A673 (cell line): ENCODE measurements at regions not wholly inside any gene's neighbourhood (a gene's known extent, or its start where the extent isn't known, plus 50 kb on each side); places are given as distances from the start of the nearest gene placed in this dataset.

Experiments used
- BruUV-seq: library from RNA; stranded (reverse); fragments of 400-500 nt; replicated peaks from 2 replicates; lab custom pipeline; 2021; lab: Mats Ljungman, UMichigan
- CTCF ChIA-PET: fragments of 300-600 bp; sonication (Branson Sonifier 250); formaldehyde crosslinking; loops from one replicate; lab custom pipeline; 2022; ENCODE audit warnings: antibody characterized with exemption; lab: Charles Lee
- POLR2A ChIA-PET: fragments of 300-600 bp; sonication (Branson Sonifier 250); formaldehyde crosslinking; loops from one replicate; lab custom pipeline; 2022; ENCODE audit warnings: antibody characterized with exemption; ENCODE audit not compliant: low non-redundant PET; lab: Charles Lee
- DNase-seq: peaks from one replicate; pipeline ENCODE4 v3.0.0-alpha.2; 2015; ENCODE audit warnings: low spot score
- H3K27ac ChIP-seq: fragments of 200-600 bp; sonication (generic); 2 replicates; pipeline ENCODE4 v1.5.1; 2016; ENCODE audit warnings: mixed run types, low read depth, mild to moderate bottlenecking, mixed read lengths, antibody characterized with exemption, low read length; ENCODE audit not compliant: poor library complexity, severe bottlenecking
- H3K27me3 ChIP-seq: fragments of 200-600 bp; sonication (generic); replicated peaks from 2 replicates; pipeline ENCODE4 v1.6.1; 2017; ENCODE audit warnings: mixed run types, low read depth, mild to moderate bottlenecking, mixed read lengths, antibody characterized with exemption, low read length; ENCODE audit not compliant: insufficient read depth, poor library complexity
- H3K36me3 ChIP-seq: fragments of 200-600 bp; sonication (generic); 2 replicates; pipeline ENCODE4 v1.6.1; 2016; ENCODE audit warnings: mixed run types, mild to moderate bottlenecking, mixed read lengths, antibody characterized with exemption, low read length; ENCODE audit not compliant: insufficient read depth, poor library complexity, severe bottlenecking
- H3K4me1 ChIP-seq: fragments of 200-600 bp; sonication (generic); 2 replicates; pipeline ENCODE4 v1.6.1; 2017; ENCODE audit warnings: mixed run types, mild to moderate bottlenecking, mixed read lengths, antibody characterized with exemption, low read length; ENCODE audit not compliant: insufficient read depth, poor library complexity, severe bottlenecking
- H3K4me3 ChIP-seq: fragments of 200-600 bp; sonication (generic); 2 replicates; pipeline ENCODE4 v1.5.1; 2016; ENCODE audit warnings: low read depth, mixed run types, mild to moderate bottlenecking, mixed read lengths, low read length; ENCODE audit not compliant: poor library complexity, severe bottlenecking
- H3K9me3 ChIP-seq: fragments of 200-600 bp; sonication (generic); 2 replicates; pipeline ENCODE4 v1.6.1; 2016; ENCODE audit warnings: mixed run types, low read depth, mild to moderate bottlenecking, mixed read lengths, antibody characterized with exemption, low read length; ENCODE audit not compliant: poor library complexity, severe bottlenecking
- EZH2 ChIP-seq: fragments of 200-600 bp; sonication (generic); IDR thresholded peaks from 2 replicates; pipeline ENCODE4 v1.6.1; 2017; ENCODE audit warnings: borderline replicate concordance, low read depth, mild to moderate bottlenecking, mixed read lengths, antibody characterized with exemption, low read length; ENCODE audit not compliant: poor library complexity, severe bottlenecking
- intact Hi-C: fragments of 100-400 bp; cut with micrococcal nuclease; formaldehyde crosslinking; loops from one replicate; pipeline ENCODE4 v1.10.0; 2022; ENCODE audit not compliant: unreplicated experiment
- TF ChIP-seq, protein P1 (sequence below): fragments of 300-800, 200-600 bp; sonication (generic); conservative IDR thresholded peaks from 2 replicates; pipeline ENCODE4 v1.5.1; 2017; ENCODE audit warnings: low read depth, mild to moderate bottlenecking, antibody characterized with exemption, low read length, moderate library complexity, mixed read lengths

DNA sequence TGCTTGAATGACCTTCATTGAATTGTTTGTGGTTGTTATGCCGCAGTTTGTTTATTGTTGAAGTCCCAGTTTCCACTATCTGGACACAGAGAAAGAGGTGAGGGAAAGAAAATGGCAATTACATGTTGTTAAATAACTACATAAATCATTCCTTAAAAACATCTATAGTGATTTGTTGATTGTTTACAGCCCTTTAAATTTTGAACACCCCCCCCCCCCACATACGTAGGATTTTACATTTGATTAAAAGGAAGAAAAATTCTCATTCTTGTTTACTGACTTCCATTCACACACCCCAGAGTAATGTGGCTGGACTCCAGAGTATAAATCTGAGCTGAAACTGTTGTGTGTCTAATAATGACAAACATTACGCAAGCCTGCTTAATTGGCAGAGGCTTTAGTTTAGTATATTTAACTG lies 87.1 kb upstream of the FAM174A start:
- H3K9me3 ChIP-seq: no peaks in the 10 kb centered on the region
- no peaks in the 10 kb centered on the region for H3K27me3 ChIP-seq
- H3K36me3 ChIP-seq: no peaks in the 10 kb centered on the region
- BruUV-seq: no TSS peak
- TF ChIP-seq EZH2: no peak
- TF ChIP-seq, protein P1, sequence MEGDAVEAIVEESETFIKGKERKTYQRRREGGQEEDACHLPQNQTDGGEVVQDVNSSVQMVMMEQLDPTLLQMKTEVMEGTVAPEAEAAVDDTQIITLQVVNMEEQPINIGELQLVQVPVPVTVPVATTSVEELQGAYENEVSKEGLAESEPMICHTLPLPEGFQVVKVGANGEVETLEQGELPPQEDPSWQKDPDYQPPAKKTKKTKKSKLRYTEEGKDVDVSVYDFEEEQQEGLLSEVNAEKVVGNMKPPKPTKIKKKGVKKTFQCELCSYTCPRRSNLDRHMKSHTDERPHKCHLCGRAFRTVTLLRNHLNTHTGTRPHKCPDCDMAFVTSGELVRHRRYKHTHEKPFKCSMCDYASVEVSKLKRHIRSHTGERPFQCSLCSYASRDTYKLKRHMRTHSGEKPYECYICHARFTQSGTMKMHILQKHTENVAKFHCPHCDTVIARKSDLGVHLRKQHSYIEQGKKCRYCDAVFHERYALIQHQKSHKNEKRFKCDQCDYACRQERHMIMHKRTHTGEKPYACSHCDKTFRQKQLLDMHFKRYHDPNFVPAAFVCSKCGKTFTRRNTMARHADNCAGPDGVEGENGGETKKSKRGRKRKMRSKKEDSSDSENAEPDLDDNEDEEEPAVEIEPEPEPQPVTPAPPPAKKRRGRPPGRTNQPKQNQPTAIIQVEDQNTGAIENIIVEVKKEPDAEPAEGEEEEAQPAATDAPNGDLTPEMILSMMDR: no peak
- intact Hi-C loops: no loop called here
- POLR2A ChIA-PET: no interaction called here
- no peak overlapping the region for H3K4me3 ChIP-seq
- DNase-seq: no peak
- CTCF ChIA-PET: no interaction called here
- no peak overlapping the region for H3K27ac ChIP-seq
- no peaks in the 10 kb centered on the region for H3K4me1 ChIP-seq

DNA sequence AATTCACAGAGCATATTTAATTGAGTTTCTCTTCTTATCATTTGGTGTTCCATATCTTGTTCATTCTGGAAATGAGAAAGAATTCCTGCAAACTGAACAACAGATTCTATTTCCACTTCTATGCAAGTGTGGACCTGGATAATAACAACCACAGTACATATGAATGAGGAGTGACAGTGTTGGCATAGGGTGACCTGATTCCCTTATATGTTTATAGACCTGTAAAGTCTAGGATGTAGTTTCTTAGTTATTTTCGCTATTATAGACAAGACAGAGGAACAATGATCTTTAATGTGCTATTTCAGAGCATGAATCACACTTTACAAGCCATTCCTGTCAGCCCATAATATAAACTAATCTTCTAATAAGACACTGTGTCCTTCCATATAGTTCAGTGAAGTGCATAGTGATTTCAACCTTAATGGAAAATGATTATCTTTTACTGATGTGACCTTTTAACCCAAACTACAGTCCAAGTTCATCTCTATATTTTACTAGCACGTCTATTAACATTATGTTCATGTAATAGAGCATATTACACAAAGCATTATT lies 88.2 kb upstream of the FAM174A start:
- TF ChIP-seq, protein P1: no peak
- ChIA-PET POLR2A (no interaction called here), CTCF (no interaction called here)
- Histone ChIP-seq H3K27ac (no peak overlapping the region), H3K27me3 (no peaks in the 10 kb centered on the region), H3K36me3 (no peaks in the 10 kb centered on the region), H3K4me3 (no peak overlapping the region), H3K4me1 (no peaks in the 10 kb centered on the region), H3K9me3 (no peaks in the 10 kb centered on the region)
- no peak for DNase-seq
- intact Hi-C loops: no loop called here
- no TSS peak for BruUV-seq

DNA sequence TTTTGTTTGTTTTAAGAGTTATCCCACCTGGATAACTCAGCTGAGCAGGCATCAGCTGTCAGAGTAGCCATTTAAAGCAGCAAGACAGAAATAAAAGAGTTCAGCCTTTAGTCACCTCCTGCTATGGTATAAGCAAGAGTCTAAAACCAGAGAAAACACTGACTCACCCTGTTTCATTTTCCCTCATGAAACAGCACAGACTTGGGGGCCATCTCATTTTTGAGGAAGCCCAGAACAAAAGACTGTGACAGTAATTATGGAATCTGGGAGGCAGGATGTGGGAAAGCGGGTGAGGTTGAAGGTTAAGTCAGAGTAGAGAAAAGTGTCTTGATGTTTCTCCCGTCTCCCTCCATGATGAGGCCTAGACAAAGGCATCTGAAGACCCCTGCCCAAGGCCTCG lies 90.2 kb upstream of the FAM174A start:
- H3K4me1 ChIP-seq: no peaks in the 10 kb centered on the region
- ChIA-PET POLR2A (no interaction called here), CTCF (no interaction called here)
- no peak for DNase-seq
- H3K27me3 ChIP-seq: no peaks in the 10 kb centered on the region
- H3K27ac ChIP-seq: no peak overlapping the region
- TF ChIP-seq EZH2: no peak
- TF ChIP-seq, protein P1: no peak
- no peaks in the 10 kb centered on the region for H3K9me3 ChIP-seq
- BruUV-seq: no TSS peak
- no peaks in the 10 kb centered on the region for H3K36me3 ChIP-seq
- intact Hi-C loops: no loop called here
- no peak overlapping the region for H3K4me3 ChIP-seq
